K562 (cell line): ENCODE measurements at regions not wholly inside any gene's neighbourhood (a gene's known extent, or its start where the extent isn't known, plus 50 kb on each side); places are given as distances from the start of the nearest gene placed in this dataset.

Experiments used
- ATAC-seq: fragments of 200-7000 bp; cut with Tn5 transposase; 3 replicates; pipeline ENCODE4 v1.9.1; 2020; ENCODE audit warnings: moderate library complexity
- BruUV-seq: library from RNA; stranded (reverse); fragments of 400-500 nt; replicated peaks from 2 replicates; lab custom pipeline; 2021; lab: Mats Ljungman, UMichigan
- CTCF ChIA-PET: fragments of 300-600 bp; formaldehyde crosslinking; extraction: SDS; loops from one replicate; lab custom pipeline; 2021; ENCODE audit warnings: low intra/inter-chr PET ratio; lab: Yijun Ruan, JAX
- POLR2A ChIA-PET: fragments of 300-600, 350-650 bp; sonication (Branson Sonifier 250); formaldehyde crosslinking; extraction: SDS; loops from one replicate; lab custom pipeline; 2021; ENCODE audit warnings: antibody characterized with exemption, inconsistent platforms; lab: Yijun Ruan, JAX
- DNase-seq, 4 experiments: peaks; one replicate each; pipeline versions ENCODE4 v3.0.0 to v3.0.0-alpha.2; 2011 to 2018; ENCODE audit warnings: low spot score in 3 of 4, mixed read lengths in 3 of 4; ENCODE audit errors: extremely low read depth in 1 of 4
- FAIRE-seq: peaks from 2 replicates; lab custom pipeline; 2011; peaks lifted over from hg19 to GRCh38; lab: Jason Lieb, UNC
- H2AFZ ChIP-seq: 2 replicates; pipeline ENCODE4 v1.6.0; 2011; ENCODE audit warnings: low read depth, low read length, control low read depth, inconsistent platforms
- H3K27ac ChIP-seq: fragments of 200-600 bp; 3 replicates; pipeline ENCODE4 v1.8.0; 2011; ENCODE audit warnings: low read depth, mild to moderate bottlenecking, control low read depth, inconsistent platforms, low read length, moderate library complexity, mixed read lengths; ENCODE audit errors: extremely low read depth
- H3K27me3 ChIP-seq, 2 experiments: fragments of 300-600 bp in 1 of 2; 2 replicates in 1 of 2; 3 replicates in 1 of 2; pipeline versions ENCODE4 v1.6.0 to v1.8.0; 2011; ENCODE audit warnings: inconsistent platforms in 2 of 2, low read length in 2 of 2, mild to moderate bottlenecking in 1 of 2, mixed read lengths in 1 of 2, moderate library complexity in 1 of 2; ENCODE audit not compliant: control insufficient read depth in 2 of 2, insufficient read depth in 2 of 2
- H3K36me3 ChIP-seq: fragments of 300-600 bp; 3 replicates; pipeline ENCODE4 v1.8.0; 2011; ENCODE audit warnings: mild to moderate bottlenecking, low read length, inconsistent platforms; ENCODE audit not compliant: control insufficient read depth, insufficient read depth
- H3K4me1 ChIP-seq, 2 experiments: fragments of 200-600 bp in 1 of 2; replicated peaks in 1 of 2; 2 replicates in 1 of 2; 3 replicates in 1 of 2; pipeline versions ENCODE4 v1.5.1 to v1.8.0; 2011; ENCODE audit warnings: inconsistent platforms in 2 of 2, low read length in 2 of 2, mild to moderate bottlenecking in 1 of 2, mixed read lengths in 1 of 2, moderate library complexity in 1 of 2; ENCODE audit not compliant: control insufficient read depth in 2 of 2, insufficient read depth in 2 of 2
- H3K4me2 ChIP-seq: 2 replicates; pipeline ENCODE4 v1.6.1; 2011; ENCODE audit warnings: low read length, control low read depth, inconsistent platforms, mixed read lengths; ENCODE audit not compliant: insufficient read depth
- H3K4me3 ChIP-seq: fragments of 200-600 bp; sonication (generic), shearing (Covaris generic); 2 replicates; pipeline ENCODE4 v1.5.1; 2016; ENCODE audit warnings: control low read depth, inconsistent platforms
- H3K79me2 ChIP-seq: fragments of 200-600 bp; 3 replicates; pipeline ENCODE4 v1.8.0; 2011; ENCODE audit warnings: low read length, inconsistent platforms; ENCODE audit not compliant: control insufficient read depth, insufficient read depth
- H3K9ac ChIP-seq, 2 experiments: 2 replicates each; pipeline versions ENCODE4 v1.6.0 to v1.6.1; 2011; ENCODE audit warnings: low read depth in 2 of 2, low read length in 2 of 2, control low read depth in 1 of 2, inconsistent platforms in 1 of 2, mild to moderate bottlenecking in 1 of 2, mixed read lengths in 1 of 2; ENCODE audit not compliant: insufficient read depth in 1 of 2
- H3K9me1 ChIP-seq: one replicate; pipeline ENCODE4 v1.6.0; 2011; ENCODE audit warnings: inconsistent platforms, mild to moderate bottlenecking, low read length, moderate library complexity; ENCODE audit not compliant: control insufficient read depth, insufficient read depth
- H3K9me3 ChIP-seq: replicated peaks from 2 replicates; pipeline ENCODE4 v1.5.1; 2011; ENCODE audit warnings: low read depth, low read length, inconsistent platforms; ENCODE audit not compliant: control insufficient read depth, insufficient read depth
- H4K20me1 ChIP-seq: replicated peaks from 2 replicates; pipeline ENCODE4 v1.6.1; 2011; ENCODE audit warnings: low read length, inconsistent platforms, mixed read lengths; ENCODE audit not compliant: control insufficient read depth, insufficient read depth
- FUS ChIP-seq: fragments of 200-400 bp; formaldehyde crosslinking; optimal IDR thresholded peaks from 2 replicates; pipeline ENCODE3; 2017; ENCODE audit warnings: low read depth, low read length
- HDAC6 ChIP-seq: IDR thresholded peaks from 2 replicates; pipeline ENCODE4 v1.6.1; 2012; ENCODE audit warnings: low read depth, mild to moderate bottlenecking, control low read depth, inconsistent platforms, low read length, moderate library complexity
- MAFG ChIP-seq: fragments of 450-650 bp; conservative IDR thresholded peaks from 2 replicates; pipeline ENCODE4 v1.6.1; 2016; ENCODE audit warnings: missing genetic modification characterization, missing compliant biosample characterization
- MIER1 ChIP-seq: fragments of 450-650 bp; IDR thresholded peaks from 2 replicates; pipeline ENCODE4 v1.6.1; 2016; ENCODE audit warnings: antibody characterized with exemption, mild to moderate bottlenecking, low read depth
- PYGO2 ChIP-seq: fragments of 450-650 bp; IDR thresholded peaks from 2 replicates; pipeline ENCODE4 v1.6.1; 2016; ENCODE audit warnings: mild to moderate bottlenecking, missing genetic modification characterization, moderate library complexity, missing compliant biosample characterization
- TOE1 ChIP-seq, 2 experiments: fragments of 450-650 bp in 1 of 2; sonication (generic) in 1 of 2; formaldehyde crosslinking in 1 of 2; IDR thresholded peaks; 2 replicates each; pipeline versions ENCODE4 v1.7.1 to v1.8.0; 2016 to 2022; ENCODE audit warnings: borderline replicate concordance in 2 of 2, mild to moderate bottlenecking in 2 of 2, antibody characterized with exemption in 1 of 2, inconsistent platforms in 1 of 2, low read depth in 1 of 2, missing genetic modification reagents in 1 of 2, moderate library complexity in 1 of 2
- TRIM28 ChIP-seq: fragments of 450-650 bp; IDR thresholded peaks from 2 replicates; pipeline ENCODE4 v1.6.1; 2017
- ZNF780A ChIP-seq: fragments of 250-450 bp; sonication (Bioruptor Pico); IDR thresholded peaks from 2 replicates; pipeline ENCODE4 v1.5.0; 2021; ENCODE audit warnings: mild to moderate bottlenecking
- WGBS: fragments of 100-300 bp; shearing (Covaris generic); methylation state at CpG from one replicate; pipeline ENCODE4 v1.1.6; 2016; ENCODE audit warnings: low coverage, mixed read lengths; ENCODE audit not compliant: insufficient coverage; ENCODE audit errors: missing lambda C conversion rate; 5-methylcytosine and 5-hydroxymethylcytosine counted together
- in situ Hi-C: fragments of 300-500 bp; cut with MboI; formaldehyde crosslinking; loops from 4 replicates; pipeline ENCODE4 v1.15.0; 2018; ENCODE audit warnings: inconsistent platforms, mixed read lengths
- intact Hi-C: fragments of 100-400 bp; cut with micrococcal nuclease; formaldehyde crosslinking; loops from 2 replicates; pipeline ENCODE4 v1.14.2; 2022

DNA sequence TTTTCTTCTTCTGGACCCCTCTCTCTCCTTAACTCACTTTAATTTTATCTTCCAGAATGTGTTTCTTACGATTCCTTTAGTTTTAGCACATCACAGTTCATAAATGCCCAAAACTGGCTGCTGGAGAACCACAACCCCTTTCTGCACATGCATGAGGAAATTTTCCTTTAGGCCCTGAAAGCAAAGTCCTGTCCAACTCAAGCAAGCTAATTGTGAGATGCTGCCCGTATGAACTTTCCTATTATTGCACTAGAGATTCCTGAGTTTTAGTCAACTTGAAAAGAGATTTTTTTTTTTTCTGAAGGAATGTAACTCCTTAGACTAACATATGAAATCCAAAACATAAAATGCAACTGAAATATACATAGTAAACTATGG lies 52.1 kb upstream of the DAB2 start:
- in situ Hi-C loops (no loop called here), intact Hi-C loops (no loop called here)
- POLR2A ChIA-PET, result interaction anchor here (1.0 to 1.8 kb wide), 3 partner anchors 11 to 25 kb away, joined by 3 to 9 read pairs (median 5); no protein-coding TSS in a partner anchor
- H3K4me1 ChIP-seq, result no peaks in the 10 kb centered on the region
- H3K27me3 ChIP-seq, result peaks cover 2 to 5% of the 10 kb centered on the region in 2 experiments; a peak in 3 of 5 replicates
- H3K4me2 ChIP-seq, result no peak overlapping the region
- H3K9me1 ChIP-seq, result no peaks in the 10 kb centered on the region
- 3% methylated on average over 2 of the region's 2 CpGs for WGBS
- no peak for FAIRE-seq
- H3K79me2 ChIP-seq, result no peaks in the 10 kb centered on the region
- no peaks in the 10 kb centered on the region for H3K36me3 ChIP-seq
- ATAC-seq, result no peak
- H4K20me1 ChIP-seq, result no peaks in the 10 kb centered on the region
- TF ChIP-seq TOE1 (IDR thresholded peaks at IDR 0.05; ENCODE audit: borderline replicate concordance) (no peak), TOE1 (CRISPR knock-in tag; IDR thresholded peaks at IDR 0.05; ENCODE audit: borderline replicate concordance, low read depth) (no peak), PYGO2 (no peak), ZNF780A (CRISPR knock-in tag) (no peak), MIER1 (no peak), FUS (no peak), TRIM28 (no peak), HDAC6 (no peak), MAFG (no peak)
- H3K9me3 ChIP-seq, result no peaks in the 10 kb centered on the region
- no peak overlapping the region for H3K4me3 ChIP-seq
- H2AFZ ChIP-seq, result no peak overlapping the region
- BruUV-seq, result no TSS peak
- no peak overlapping the region for H3K9ac ChIP-seq
- no peak for DNase-seq
- CTCF ChIA-PET, result no interaction called here
- no peak overlapping the region for H3K27ac ChIP-seq
